H9 (cell line): ENCODE measurements at regions not wholly inside any gene's neighbourhood (a gene's known extent, or its start where the extent isn't known, plus 50 kb on each side); places are given as distances from the start of the nearest gene placed in this dataset.

Experiments used
- DNase-seq: peaks from one replicate; pipeline ENCODE4 v3.0.0-alpha.2; 2017
- H2AFZ ChIP-seq: one replicate; pipeline ENCODE4 v1.6.1; 2013; ENCODE audit warnings: mild to moderate bottlenecking, low read length, control low read depth, moderate library complexity
- H2AK5ac ChIP-seq: 2 replicates; pipeline ENCODE4 v1.6.1; 2013; ENCODE audit warnings: low read length, control low read depth, mixed read lengths; ENCODE audit not compliant: insufficient read length
- H2BK120ac ChIP-seq: one replicate; pipeline ENCODE4 v1.6.1; 2013; ENCODE audit warnings: low read depth, mild to moderate bottlenecking, low read length, control low read depth, inconsistent platforms; ENCODE audit not compliant: poor library complexity, severe bottlenecking
- H2BK12ac ChIP-seq: 2 replicates; pipeline ENCODE4 v1.6.1; 2013; ENCODE audit warnings: low read length, control low read depth, mixed read lengths, low read depth; ENCODE audit not compliant: insufficient read length
- H2BK15ac ChIP-seq: 2 replicates; pipeline ENCODE4 v1.6.1; 2013; ENCODE audit warnings: low read depth, low read length, control low read depth
- H2BK20ac ChIP-seq: one replicate; pipeline ENCODE4 v1.6.1; 2013; ENCODE audit warnings: low read depth, mild to moderate bottlenecking, low read length, control low read depth, inconsistent platforms; ENCODE audit not compliant: poor library complexity, severe bottlenecking
- H2BK5ac ChIP-seq: 2 replicates; pipeline ENCODE4 v1.6.1; 2013; ENCODE audit warnings: low read length, control low read depth, mixed read lengths; ENCODE audit not compliant: insufficient read length
- H3K14ac ChIP-seq: 2 replicates; pipeline ENCODE4 v1.6.1; 2013; ENCODE audit warnings: low read length, control low read depth; ENCODE audit not compliant: insufficient read depth
- H3K18ac ChIP-seq: 2 replicates; pipeline ENCODE4 v1.6.1; 2013; ENCODE audit warnings: low read depth, mild to moderate bottlenecking, mixed read lengths, low read length, control low read depth; ENCODE audit not compliant: insufficient read length
- H3K23ac ChIP-seq: 2 replicates; pipeline ENCODE4 v1.6.1; 2013; ENCODE audit warnings: low read length, control low read depth, mixed read lengths, low read depth; ENCODE audit not compliant: insufficient read length
- H3K23me2 ChIP-seq: 2 replicates; pipeline ENCODE4 v1.6.1; 2013; ENCODE audit warnings: low read depth, mild to moderate bottlenecking, mixed read lengths, low read length, control low read depth; ENCODE audit not compliant: insufficient read length, poor library complexity, severe bottlenecking
- H3K27ac ChIP-seq: 2 replicates; pipeline ENCODE4 v1.5.1; 2013; ENCODE audit warnings: low read length, control low read depth, mixed read lengths, low read depth; ENCODE audit not compliant: insufficient read length
- H3K27me3 ChIP-seq: 2 replicates; pipeline ENCODE4 v1.6.1; 2013; ENCODE audit warnings: low read length, control low read depth, inconsistent platforms; ENCODE audit not compliant: insufficient read depth
- H3K4ac ChIP-seq: 2 replicates; pipeline ENCODE4 v1.6.1; 2013; ENCODE audit warnings: low read depth, mild to moderate bottlenecking, control low read depth, inconsistent platforms, low read length, moderate library complexity
- H3K4me1 ChIP-seq: 2 replicates; pipeline ENCODE4 v1.6.1; 2013; ENCODE audit warnings: low read length, control low read depth, inconsistent platforms; ENCODE audit not compliant: insufficient read depth
- H3K4me2 ChIP-seq: 2 replicates; pipeline ENCODE4 v1.6.1; 2013; ENCODE audit warnings: low read length, control low read depth, mixed read lengths; ENCODE audit not compliant: insufficient read length, insufficient read depth
- H3K56ac ChIP-seq: 2 replicates; pipeline ENCODE4 v1.6.1; 2013; ENCODE audit warnings: low read depth, mild to moderate bottlenecking, mixed read lengths, low read length, control low read depth; ENCODE audit not compliant: insufficient read length
- H3K79me1 ChIP-seq: 2 replicates; pipeline ENCODE4 v1.6.1; 2013; ENCODE audit warnings: low read depth, mild to moderate bottlenecking, moderate library complexity, low read length, control low read depth, inconsistent platforms; ENCODE audit not compliant: insufficient read depth, poor library complexity, severe bottlenecking
- H3K79me2 ChIP-seq: 2 replicates; pipeline ENCODE4 v1.6.1; 2013; ENCODE audit warnings: low read length, control low read depth, inconsistent platforms; ENCODE audit not compliant: insufficient read depth
- H3K9ac ChIP-seq: 2 replicates; pipeline ENCODE4 v1.6.1; 2013; ENCODE audit warnings: low read length, control low read depth, mixed read lengths; ENCODE audit not compliant: insufficient read length; ENCODE audit errors: extremely low read depth
- H3K9me3 ChIP-seq: one replicate; pipeline ENCODE4 v1.6.1; 2013; ENCODE audit warnings: low read depth, low read length, inconsistent platforms; ENCODE audit not compliant: control insufficient read depth
- H3T11ph ChIP-seq: one replicate; pipeline ENCODE4 v1.6.1; 2013; ENCODE audit warnings: mild to moderate bottlenecking, low read length, control low read depth, inconsistent platforms
- H4K20me1 ChIP-seq: one replicate; pipeline ENCODE4 v1.6.1; 2013; ENCODE audit not compliant: control insufficient read depth, insufficient read length, insufficient read depth
- H4K5ac ChIP-seq: 2 replicates; pipeline ENCODE4 v1.6.1; 2013; ENCODE audit warnings: low read depth, mild to moderate bottlenecking, mixed read lengths, low read length, control low read depth; ENCODE audit not compliant: insufficient read length
- H4K8ac ChIP-seq: replicated peaks from 2 replicates; pipeline ENCODE4 v1.6.1; 2013; ENCODE audit warnings: low read length, control low read depth, mixed read lengths, low read depth; ENCODE audit not compliant: insufficient read length
- H4K91ac ChIP-seq: 2 replicates; pipeline ENCODE4 v1.6.1; 2013; ENCODE audit warnings: low read depth, mild to moderate bottlenecking, moderate library complexity, mixed read lengths, low read length, control low read depth; ENCODE audit not compliant: insufficient read length
- H3K27ac Mint-ChIP-seq, 3 experiments: 2 replicates in 2 of 3; 3 replicates in 1 of 3; pipeline ENCODE4 v1.8.0; 2020 to 2021; ENCODE audit warnings: mixed read lengths in 3 of 3, mild to moderate bottlenecking in 1 of 3, moderate library complexity in 1 of 3
- H3K27me3 Mint-ChIP-seq: 2 replicates; pipeline ENCODE4 v1.8.0; 2021; ENCODE audit warnings: low read depth, mild to moderate bottlenecking, moderate library complexity, mixed read lengths
- H3K36me3 Mint-ChIP-seq, 3 experiments: 2 replicates in 2 of 3; 3 replicates in 1 of 3; pipeline ENCODE4 v1.8.0; 2020 to 2021; ENCODE audit warnings: low read depth in 3 of 3, mixed read lengths in 3 of 3; ENCODE audit not compliant: insufficient read depth in 1 of 3
- H3K4me1 Mint-ChIP-seq, 2 experiments: 2 replicates each; pipeline ENCODE4 v1.8.0; 2020; ENCODE audit warnings: mixed read lengths in 2 of 2
- H3K4me3 Mint-ChIP-seq, 2 experiments: 2 replicates in 1 of 2; 3 replicates in 1 of 2; pipeline ENCODE4 v1.8.0; 2020 to 2021; ENCODE audit warnings: mild to moderate bottlenecking in 2 of 2, mixed read lengths in 2 of 2, moderate library complexity in 1 of 2
- H3K9me3 Mint-ChIP-seq, 2 experiments: 2 replicates in 1 of 2; 3 replicates in 1 of 2; pipeline ENCODE4 v1.8.0; 2020; ENCODE audit warnings: mild to moderate bottlenecking in 2 of 2, mixed read lengths in 2 of 2, moderate library complexity in 1 of 2
- CTCF ChIP-seq: fragments of 200-600 bp; sonication (generic); conservative IDR thresholded peaks from 3 replicates; pipeline ENCODE4 v1.8.0; 2021; ENCODE audit warnings: antibody characterized with exemption, mild to moderate bottlenecking
- WGBS: extraction: QIAGEN DNeasy Blood & Tissue Kit; methylation state at CpG from one replicate; pipeline ENCODE4 v1.1.7; 2013; ENCODE audit warnings: missing lambda C conversion rate, low lambda C conversion rate, mixed read lengths; ENCODE audit not compliant: insufficient read length; ENCODE audit errors: extremely low coverage; 5-methylcytosine and 5-hydroxymethylcytosine counted together

- H3K27me3 Mint-ChIP-seq = no peaks in the 10 kb centered on the region
- H3K9me3 ChIP-seq = no peaks in the 10 kb centered on the region
- WGBS = no CpG with 5 or more reads among the region's 5 CpGs
- no peak overlapping the region for H2AFZ ChIP-seq
- no peak overlapping the region for H4K5ac ChIP-seq
- H3K27me3 ChIP-seq = no peaks in the 10 kb centered on the region
- H4K20me1 ChIP-seq = no peaks in the 10 kb centered on the region
- no peak overlapping the region for H3K27ac ChIP-seq
- no peak overlapping the region for H2BK5ac ChIP-seq
- no peak overlapping the region for H3K4me2 ChIP-seq
- no peak overlapping the region for H3K4me3 Mint-ChIP-seq
- no peak overlapping the region for H3T11ph ChIP-seq
- no peaks in the 10 kb centered on the region for H3K79me2 ChIP-seq
- no peak overlapping the region for H2BK20ac ChIP-seq
- H4K8ac ChIP-seq = no peak overlapping the region
- H3K4me1 Mint-ChIP-seq = peaks cover 5 to 6% of the 10 kb centered on the region in 2 experiments; a peak in 2 of 4 replicates
- H3K56ac ChIP-seq = no peak overlapping the region
- H3K9ac ChIP-seq = no peak overlapping the region
- no peaks in the 10 kb centered on the region for H3K4me1 ChIP-seq
- no peak overlapping the region for H4K91ac ChIP-seq
- H2AK5ac ChIP-seq = no peak overlapping the region
- no peak for TF ChIP-seq CTCF
- no peak overlapping the region for H2BK12ac ChIP-seq
- H3K27ac Mint-ChIP-seq = no peak overlapping the region
- no peaks in the 10 kb centered on the region for H3K23me2 ChIP-seq
- no peak for DNase-seq
- H3K18ac ChIP-seq = no peak overlapping the region
- H3K9me3 Mint-ChIP-seq = no peaks in the 10 kb centered on the region
- no peak overlapping the region for H2BK15ac ChIP-seq
- no peaks in the 10 kb centered on the region for H3K79me1 ChIP-seq
- H3K36me3 Mint-ChIP-seq = no peaks in the 10 kb centered on the region
- H3K23ac ChIP-seq = no peak overlapping the region
- H3K14ac ChIP-seq = no peak overlapping the region
- H2BK120ac ChIP-seq = no peak overlapping the region
- no peak overlapping the region for H3K4ac ChIP-seq
Measured at GRCh38 chr9:7342736-7343135, 456.8 kb downstream of the DMAC1 start.
